HG03097 (cell line): ENCODE measurements at regions not wholly inside any gene's neighbourhood (a gene's known extent, or its start where the extent isn't known, plus 50 kb on each side); places are given as distances from the start of the nearest gene placed in this dataset.

ENCODE experiments used
- ATAC-seq: cut with Tn5 transposase; IDR thresholded peaks from one replicate; pipeline ENCODE4 v1.9.1; 2021; ENCODE audit not compliant: unreplicated experiment, low FRiP score

GRCh38 chr13:24042710-24043440 lies 117.6 kb upstream of the SPATA13 start:
- no peak for ATAC-seq

GRCh38 chr13:24043590-24044350 lies 116.8 kb upstream of the SPATA13 start:
- ATAC-seq, result no peak

- no peak for ATAC-seq
Observed at GRCh38 chr13:24045597-24045996, 114.9 kb upstream of the SPATA13 start.

- ATAC-seq, result no peak
Observed at GRCh38 chr13:24050292-24050711, 110.2 kb upstream of the SPATA13 start.

- ATAC-seq, result no peak
Observed at GRCh38 chr13:24050796-24051715, 109.5 kb upstream of the SPATA13 start.

GRCh38 chr13:24052547-24053518 lies 107.7 kb upstream of the SPATA13 start:
- no peak for ATAC-seq

- ATAC-seq, result no peak
Observed at GRCh38 chr13:24053519-24054251, 106.8 kb upstream of the SPATA13 start.

GRCh38 chr13:24056616-24057137 lies 103.8 kb upstream of the SPATA13 start:
- no peak for ATAC-seq

- ATAC-seq, result no peak
Observed at GRCh38 chr13:24060993-24061392, 99.5 kb upstream of the SPATA13 start.

GRCh38 chr13:24063281-24063877 lies 97.1 kb upstream of the SPATA13 start:
- no peak for ATAC-seq

- no peak for ATAC-seq
Observed at GRCh38 chr13:24064371-24064770, 96.1 kb upstream of the SPATA13 start.

- no peak for ATAC-seq
Observed at GRCh38 chr13:24065176-24065575, 95.3 kb upstream of the SPATA13 start.

- ATAC-seq, result no peak
Observed at GRCh38 chr13:24066405-24067295, 93.9 kb upstream of the SPATA13 start.

GRCh38 chr13:24068472-24068871 lies 92.0 kb upstream of the SPATA13 start:
- no peak for ATAC-seq

- no peak for ATAC-seq
Observed at GRCh38 chr13:24071016-24071415, 89.5 kb upstream of the SPATA13 start.

GRCh38 chr13:24071423-24072075 lies 89.0 kb upstream of the SPATA13 start:
- ATAC-seq, result no peak

GRCh38 chr13:24073657-24074056 lies 86.9 kb upstream of the SPATA13 start:
- no peak for ATAC-seq
